Ishikawa (cell line): ENCODE measurements at regions not wholly inside any gene's neighbourhood (a gene's known extent, or its start where the extent isn't known, plus 50 kb on each side); places are given as distances from the start of the nearest gene placed in this dataset.
A peak's percentile ranks its signal among the peaks of the same experiment; 100 is the strongest.

ENCODE experiments used
- CEBPB ChIP-seq: IDR thresholded peaks from 2 replicates; pipeline ENCODE4 v1.6.1; 2012
- CREB1 ChIP-seq: IDR thresholded peaks from 2 replicates; pipeline ENCODE4 v1.6.1; 2012; ENCODE audit warnings: low read depth
- EGR1 ChIP-seq: IDR thresholded peaks from 2 replicates; pipeline ENCODE4 v1.6.1; 2012
- EP300 ChIP-seq: IDR thresholded peaks from 2 replicates; pipeline ENCODE4 v1.6.1; 2012; ENCODE audit warnings: borderline replicate concordance
- FOXM1 ChIP-seq: IDR thresholded peaks from 2 replicates; pipeline ENCODE4 v1.6.1; 2012; ENCODE audit warnings: low read depth, borderline replicate concordance
- NFIC ChIP-seq: IDR thresholded peaks from 2 replicates; pipeline ENCODE4 v1.6.1; 2012
- RAD21 ChIP-seq: IDR thresholded peaks from 2 replicates; pipeline ENCODE4 v1.6.1; 2012; ENCODE audit warnings: low read depth
- TAF1 ChIP-seq: IDR thresholded peaks from 2 replicates; pipeline ENCODE4 v1.6.1; 2012; ENCODE audit warnings: low read depth, mild to moderate bottlenecking
- TCF12 ChIP-seq: IDR thresholded peaks from 2 replicates; pipeline ENCODE4 v1.6.1; 2012; ENCODE audit warnings: low read depth
- TEAD4 ChIP-seq: IDR thresholded peaks from 2 replicates; pipeline ENCODE4 v1.6.1; 2012
- USF1 ChIP-seq: IDR thresholded peaks from 2 replicates; pipeline ENCODE4 v1.6.1; 2012
- YY1 ChIP-seq: IDR thresholded peaks from 2 replicates; pipeline ENCODE4 v1.6.1; 2012; ENCODE audit warnings: low read depth
- ZBTB7A ChIP-seq: IDR thresholded peaks from 2 replicates; pipeline ENCODE4 v1.6.1; 2012; ENCODE audit warnings: low read depth
- TF ChIP-seq, protein P1 (sequence below): IDR thresholded peaks from 2 replicates; pipeline ENCODE4 v1.6.1; 2012; ENCODE audit warnings: low read depth, mild to moderate bottlenecking
- TF ChIP-seq, protein P2 (sequence below): IDR thresholded peaks from 2 replicates; pipeline ENCODE4 v1.6.1; 2012

DNA sequence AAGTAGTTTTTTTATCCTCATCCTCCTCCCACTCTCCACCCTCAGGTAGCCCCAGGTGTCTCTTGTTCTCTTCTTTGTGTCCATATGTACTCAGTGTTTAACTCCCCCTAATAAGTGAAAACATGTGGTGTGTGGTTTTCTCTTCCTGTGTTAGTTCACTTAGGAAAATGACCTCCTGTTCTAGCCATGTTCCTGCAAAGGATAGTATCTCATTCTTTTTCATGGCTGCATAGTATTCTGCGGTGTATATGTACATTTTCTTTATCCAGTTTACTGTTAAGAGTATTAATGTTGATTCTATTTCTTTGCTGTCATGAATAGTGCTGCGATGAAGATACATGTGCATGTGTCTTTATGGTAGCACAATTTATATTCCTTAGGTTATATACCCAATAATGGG lies 68.4 kb upstream of the RANBP3L start:
- TF ChIP-seq TAF1 (no peak), FOXM1 (no peak), EP300 (no peak), TEAD4 (no peak), ZBTB7A (no peak)
- TF ChIP-seq, protein P1, sequence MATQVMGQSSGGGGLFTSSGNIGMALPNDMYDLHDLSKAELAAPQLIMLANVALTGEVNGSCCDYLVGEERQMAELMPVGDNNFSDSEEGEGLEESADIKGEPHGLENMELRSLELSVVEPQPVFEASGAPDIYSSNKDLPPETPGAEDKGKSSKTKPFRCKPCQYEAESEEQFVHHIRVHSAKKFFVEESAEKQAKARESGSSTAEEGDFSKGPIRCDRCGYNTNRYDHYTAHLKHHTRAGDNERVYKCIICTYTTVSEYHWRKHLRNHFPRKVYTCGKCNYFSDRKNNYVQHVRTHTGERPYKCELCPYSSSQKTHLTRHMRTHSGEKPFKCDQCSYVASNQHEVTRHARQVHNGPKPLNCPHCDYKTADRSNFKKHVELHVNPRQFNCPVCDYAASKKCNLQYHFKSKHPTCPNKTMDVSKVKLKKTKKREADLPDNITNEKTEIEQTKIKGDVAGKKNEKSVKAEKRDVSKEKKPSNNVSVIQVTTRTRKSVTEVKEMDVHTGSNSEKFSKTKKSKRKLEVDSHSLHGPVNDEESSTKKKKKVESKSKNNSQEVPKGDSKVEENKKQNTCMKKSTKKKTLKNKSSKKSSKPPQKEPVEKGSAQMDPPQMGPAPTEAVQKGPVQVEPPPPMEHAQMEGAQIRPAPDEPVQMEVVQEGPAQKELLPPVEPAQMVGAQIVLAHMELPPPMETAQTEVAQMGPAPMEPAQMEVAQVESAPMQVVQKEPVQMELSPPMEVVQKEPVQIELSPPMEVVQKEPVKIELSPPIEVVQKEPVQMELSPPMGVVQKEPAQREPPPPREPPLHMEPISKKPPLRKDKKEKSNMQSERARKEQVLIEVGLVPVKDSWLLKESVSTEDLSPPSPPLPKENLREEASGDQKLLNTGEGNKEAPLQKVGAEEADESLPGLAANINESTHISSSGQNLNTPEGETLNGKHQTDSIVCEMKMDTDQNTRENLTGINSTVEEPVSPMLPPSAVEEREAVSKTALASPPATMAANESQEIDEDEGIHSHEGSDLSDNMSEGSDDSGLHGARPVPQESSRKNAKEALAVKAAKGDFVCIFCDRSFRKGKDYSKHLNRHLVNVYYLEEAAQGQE, result no peak

DNA sequence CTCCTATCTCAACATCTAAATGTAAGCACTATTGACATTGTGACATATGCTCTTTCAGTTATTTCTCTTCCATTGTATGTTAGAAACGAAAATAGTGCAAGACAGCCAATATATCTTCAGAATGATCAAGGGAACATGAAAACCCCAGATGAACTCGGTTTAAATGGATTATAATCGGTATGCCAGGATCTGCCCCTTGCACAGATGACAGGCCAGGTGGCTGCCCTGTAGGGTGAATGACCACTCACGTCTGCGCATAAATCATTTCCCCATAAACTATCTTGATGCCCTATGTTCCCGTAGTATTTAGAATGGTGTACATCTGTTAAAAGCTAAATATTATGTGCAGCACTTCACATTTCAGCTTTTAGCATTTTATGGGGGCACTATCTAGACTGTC lies 69.7 kb upstream of the RANBP3L start:
- TF ChIP-seq TAF1 (no peak), TCF12 (no peak), CEBPB (no peak), FOXM1 (no peak), YY1 (no peak), RAD21 (no peak), ZBTB7A (no peak), EP300 (no peak), CREB1 (no peak), EGR1 (no peak), NFIC (no peak)
- TF ChIP-seq, protein P1, result no peak
- TF ChIP-seq, protein P2, sequence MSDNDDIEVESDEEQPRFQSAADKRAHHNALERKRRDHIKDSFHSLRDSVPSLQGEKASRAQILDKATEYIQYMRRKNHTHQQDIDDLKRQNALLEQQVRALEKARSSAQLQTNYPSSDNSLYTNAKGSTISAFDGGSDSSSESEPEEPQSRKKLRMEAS, result no peak

GRCh38 chr5:36373527-36374086 lies 71.9 kb upstream of the RANBP3L start:
- no peak for TF ChIP-seq TAF1
- no peak for TF ChIP-seq CREB1
- peak; percentile 96 for TF ChIP-seq CEBPB

DNA sequence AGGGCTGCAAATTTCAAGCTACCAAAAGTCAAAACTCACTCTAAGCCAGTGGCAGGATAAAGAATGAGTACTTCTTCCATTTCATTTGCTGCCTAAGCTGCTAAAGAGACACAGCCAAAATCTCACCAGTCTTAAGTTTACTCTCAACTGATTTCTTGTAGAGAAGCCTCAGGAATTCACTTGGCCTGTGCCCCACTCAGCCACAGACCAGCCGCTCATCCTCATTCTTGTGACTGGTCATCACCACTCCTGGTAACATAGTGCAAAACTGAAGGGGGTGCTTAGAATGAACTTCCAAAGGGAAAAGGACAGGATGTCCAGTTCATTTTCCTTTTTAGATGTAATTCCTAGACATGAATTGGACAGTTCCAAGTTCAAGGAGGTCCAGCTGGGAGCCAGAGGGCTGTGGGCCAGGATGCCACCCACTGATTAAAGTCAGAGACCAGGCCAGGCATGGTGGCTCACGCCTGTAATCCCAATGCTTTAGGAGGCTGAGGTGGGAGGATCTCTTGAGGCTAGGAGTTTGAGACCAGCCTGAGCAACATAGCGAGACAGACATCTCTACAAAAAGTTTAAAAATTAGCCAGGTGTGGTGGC lies 72.7 kb upstream of the RANBP3L start:
- TF ChIP-seq ZBTB7A (no peak), TEAD4 (no peak)

GRCh38 chr5:36377192-36377591 lies 75.5 kb upstream of the RANBP3L start:
- TF ChIP-seq CREB1 (no peak), ZBTB7A (no peak), EGR1 (no peak)

DNA sequence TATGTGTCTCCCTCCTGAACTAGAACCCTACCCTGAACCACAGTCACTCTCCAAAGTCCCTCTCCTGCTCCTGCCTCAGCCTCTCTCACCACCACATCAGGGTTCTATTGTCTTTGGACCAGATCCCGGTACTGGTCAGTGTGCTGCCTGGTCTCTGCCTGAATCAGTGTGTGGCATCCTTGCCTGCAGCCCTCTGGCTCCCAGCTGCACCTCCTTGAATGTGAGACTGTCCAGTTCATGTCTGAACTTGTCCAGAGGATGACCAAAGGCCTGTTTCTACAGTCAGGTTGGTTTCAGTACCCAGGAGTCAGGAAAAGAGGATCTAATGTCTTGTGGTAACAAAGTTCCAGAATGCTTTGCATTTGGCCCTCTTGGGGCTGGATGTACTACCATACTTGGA lies 76.8 kb upstream of the RANBP3L start:
- TF ChIP-seq CEBPB (no peak), TAF1 (no peak), EP300 (no peak), EGR1 (no peak), YY1 (no peak), ZBTB7A (no peak), NFIC (no peak), USF1 (no peak), TCF12 (no peak)
- TF ChIP-seq, protein P2, result no peak

GRCh38 chr5:36382890-36383289 lies 81.2 kb upstream of the RANBP3L start:
- TF ChIP-seq EP300 (no peak), USF1 (no peak), TAF1 (no peak)

- TF ChIP-seq YY1, result no peak
- TF ChIP-seq NFIC, result no peak
- TF ChIP-seq, protein P2, result no peak
- no peak for TF ChIP-seq FOXM1
- TF ChIP-seq CREB1, result no peak
- no peak for TF ChIP-seq EP300
- no peak for TF ChIP-seq RAD21
- TF ChIP-seq, protein P1, result no peak
- no peak for TF ChIP-seq USF1
- TF ChIP-seq EGR1, result no peak
- TF ChIP-seq TAF1, result no peak
- TF ChIP-seq CEBPB, result no peak
- no peak for TF ChIP-seq TEAD4
- no peak for TF ChIP-seq ZBTB7A
- TF ChIP-seq TCF12, result no peak
Measured at GRCh38 chr5:36383942-36384341, 82.2 kb upstream of the RANBP3L start.
